Heart left ventricle (tissue), 16 donors: ENCODE measurements at regions not wholly inside any gene's neighbourhood (a gene's known extent, or its start where the extent isn't known, plus 50 kb on each side); places are given as distances from the start of the nearest gene placed in this dataset.
A peak's percentile ranks its signal among the peaks of the same experiment; 100 is the strongest.

Experiments used
- ATAC-seq, 4 donors: fragments of 200-7000 bp; cut with Tn5 transposase; one replicate each; pipeline ENCODE4 v1.9.1; 2020 to 2022; ENCODE audit warnings: moderate library complexity in 4 of 4, mild to moderate bottlenecking in 3 of 4, moderate number of reproducible peaks in 1 of 4
- DNase-seq, 5 donors: peaks; one replicate each; pipeline ENCODE4 v3.0.0-alpha.2; 2020
- H3K27ac ChIP-seq, 12 donors: fragments of 200-600 bp; sonication (generic) in 4 of 12; one replicate each; pipeline versions ENCODE4 v1.5.0 to v1.8.0; 2016 to 2022; ENCODE audit warnings: mild to moderate bottlenecking in 2 of 12
- H3K27me3 ChIP-seq, 9 donors: fragments of 200-600 bp; sonication (generic) in 2 of 9; one replicate each; pipeline versions ENCODE4 v1.5.1 to v1.8.0; 2016 to 2022; ENCODE audit warnings: mild to moderate bottlenecking in 3 of 9
- H3K36me3 ChIP-seq, 9 donors: fragments of 200-600 bp; sonication (generic) in 2 of 9; one replicate each; pipeline versions ENCODE4 v1.5.0 to v1.8.0; 2018 to 2022; ENCODE audit warnings: mild to moderate bottlenecking in 2 of 9
- H3K4me1 ChIP-seq, 12 donors: fragments of 200-600 bp; sonication (generic) in 4 of 12; one replicate each; pipeline versions ENCODE4 v1.5.0 to v1.8.0; 2016 to 2022; ENCODE audit warnings: mild to moderate bottlenecking in 3 of 12
- H3K4me3 ChIP-seq, 12 donors: fragments of 200-600 bp; sonication (generic) in 4 of 12; one replicate each; pipeline versions ENCODE4 v1.5.0 to v1.8.0; 2017 to 2022; ENCODE audit warnings: mild to moderate bottlenecking in 9 of 12, moderate library complexity in 4 of 12
- H3K9me3 ChIP-seq, 12 donors: fragments of 200-600 bp; sonication (generic) in 4 of 12; one replicate each; pipeline versions ENCODE4 v1.5.0 to v1.8.0; 2016 to 2022; ENCODE audit warnings: mild to moderate bottlenecking in 1 of 12
- POLR2A ChIP-seq, 2 donors: fragments of 450-650 bp; IDR thresholded peaks; one replicate each; pipeline ENCODE4 v1.6.1; 2017; ENCODE audit warnings: antibody characterized with exemption in 2 of 2, mild to moderate bottlenecking in 2 of 2, moderate library complexity in 2 of 2
- WGBS, 4 donors: extraction: QIAGEN DNeasy Blood & Tissue Kit in 2 of 4; methylation state at CpG; one replicate each; pipeline versions ENCODE4 v1.1.5 to v1.1.7; 2013 to 2018; 5-methylcytosine and 5-hydroxymethylcytosine counted together
- intact Hi-C, 10 donors: fragments of 100-400 bp; cut with DNase I; formaldehyde crosslinking; loops; one replicate each; pipeline versions ENCODE4 v1.11.1 to v1.14.2; 2022
- TF ChIP-seq, protein P1 (sequence below), 12 donors: fragments of 200-600 bp; sonication (generic) in 4 of 12; IDR thresholded peaks; one replicate each; pipeline versions ENCODE4 v1.5.0 to v1.8.0; 2018 to 2022; ENCODE audit warnings: antibody characterized with exemption in 12 of 12, mild to moderate bottlenecking in 5 of 12
- donor health status: ischemic (EF 13 %, LVEDD 7.1; RV severe dilation, severe dysfunction).
- donor health status: healthy with polysubstance abuse.
- donor health status: DM: no; HTN: yes; CAD: no.
- donor health status: DM: no; HTN: no; CAD: no.
- donor health status: ischemic (EF 25% LVEDD 6.9; RV normal size, moderate dysfunction).
- donor health status: ischemic (EF 25% LVEDD 5.7; RV mildly dilated, moderate dysfunction).
- donor health status: healthy.
- donor health status: DM: yes; HTN: yes; CAD: no.
- donor health status: ischemic (EF 35%, LVEDD 5.7; RV mildly dilated, moderate dysfunction).
- donor health status: nonischemic (EF 11% LVEDD 7.7; RV severe dilation, severe dysfunction).
- donor health status: DM: yes; HTN: yes; CAD: no.
- donor health status: PGD.
- donor health status: ischemic (EF 29% LVEDD 5.4; RV normal size, mild dysfunction).
- donor health status: nonischemic (EF 23%, LVEDD 6.1; RV moderate dilation, normal function).

DNA sequence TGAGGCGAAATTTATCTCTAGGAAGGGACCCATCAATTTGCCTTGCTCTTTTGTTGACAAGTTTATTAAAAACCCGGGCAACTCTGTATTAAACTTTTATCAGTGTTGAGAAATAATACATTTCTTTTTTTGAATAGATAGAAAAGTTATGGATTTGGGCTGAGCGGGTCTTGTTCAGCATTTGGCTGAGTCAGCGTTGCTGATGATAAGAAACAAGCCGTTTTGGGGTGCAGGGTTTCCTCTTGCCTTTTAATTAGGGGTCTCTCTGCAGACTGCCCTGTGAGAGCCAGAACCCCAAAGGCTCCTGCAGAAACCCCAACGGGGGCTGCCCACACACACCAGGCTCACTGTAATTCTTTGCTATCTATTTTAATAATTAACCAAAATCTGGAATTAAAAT, 82.1 kb upstream of the SLCO4A1 start:
- peak overlapping the region; percentile 4 to 100 (median 90) for H3K27ac ChIP-seq
- H3K27me3 ChIP-seq, result peaks cover 0 to 39% (median 10%) of the 10 kb centered on the region in 9 donors
- WGBS, 4 donors, result 35 to 43% (median 36%) methylated on average over 6 of the region's 6 CpGs
- H3K9me3 ChIP-seq, result no peaks in the 10 kb centered on the region
- intact Hi-C loops, result no loop called here
- TF ChIP-seq, protein P1, sequence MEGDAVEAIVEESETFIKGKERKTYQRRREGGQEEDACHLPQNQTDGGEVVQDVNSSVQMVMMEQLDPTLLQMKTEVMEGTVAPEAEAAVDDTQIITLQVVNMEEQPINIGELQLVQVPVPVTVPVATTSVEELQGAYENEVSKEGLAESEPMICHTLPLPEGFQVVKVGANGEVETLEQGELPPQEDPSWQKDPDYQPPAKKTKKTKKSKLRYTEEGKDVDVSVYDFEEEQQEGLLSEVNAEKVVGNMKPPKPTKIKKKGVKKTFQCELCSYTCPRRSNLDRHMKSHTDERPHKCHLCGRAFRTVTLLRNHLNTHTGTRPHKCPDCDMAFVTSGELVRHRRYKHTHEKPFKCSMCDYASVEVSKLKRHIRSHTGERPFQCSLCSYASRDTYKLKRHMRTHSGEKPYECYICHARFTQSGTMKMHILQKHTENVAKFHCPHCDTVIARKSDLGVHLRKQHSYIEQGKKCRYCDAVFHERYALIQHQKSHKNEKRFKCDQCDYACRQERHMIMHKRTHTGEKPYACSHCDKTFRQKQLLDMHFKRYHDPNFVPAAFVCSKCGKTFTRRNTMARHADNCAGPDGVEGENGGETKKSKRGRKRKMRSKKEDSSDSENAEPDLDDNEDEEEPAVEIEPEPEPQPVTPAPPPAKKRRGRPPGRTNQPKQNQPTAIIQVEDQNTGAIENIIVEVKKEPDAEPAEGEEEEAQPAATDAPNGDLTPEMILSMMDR (IDR thresholded peaks at IDR 0.05), result no peak
- TF ChIP-seq POLR2A (IDR thresholded peaks at IDR 0.05), result no peak
- peaks cover 0 to 10% (median 0%) of the 10 kb centered on the region in 9 donors for H3K36me3 ChIP-seq
- H3K4me3 ChIP-seq, result no peak overlapping the region
- ATAC-seq (no peak), DNase-seq (no peak)
- H3K4me1 ChIP-seq, result peaks cover 0 to 87% (median 19%) of the 10 kb centered on the region in 12 donors

DNA sequence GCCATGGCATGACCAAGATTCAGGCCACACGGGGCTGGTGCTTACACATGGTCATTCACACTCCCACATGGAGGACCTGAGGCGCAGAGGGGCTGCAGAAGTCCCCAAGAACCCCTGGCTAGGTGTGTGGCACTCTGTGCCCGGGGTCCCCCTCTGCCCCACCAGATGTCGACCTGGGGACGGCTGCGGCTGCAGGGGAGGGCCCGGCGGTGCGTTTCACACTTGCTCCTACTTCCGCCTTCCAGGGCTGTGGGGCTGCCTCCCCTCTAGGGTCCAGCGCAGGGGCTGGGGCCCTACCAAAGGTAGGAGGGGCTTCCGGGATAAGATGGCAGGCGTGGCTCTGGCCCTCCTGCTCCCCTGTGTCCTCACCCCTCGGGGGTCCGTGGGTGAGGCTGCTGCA, 81.1 kb upstream of the SLCO4A1 start:
- peak overlapping the region in 11 of 12 donors; percentile 4 to 100 (median 90) for H3K27ac ChIP-seq
- H3K36me3 ChIP-seq, result peaks cover 0 to 14% (median 0%) of the 10 kb centered on the region in 9 donors
- WGBS, 4 donors, result 19 to 45% (median 29%) methylated on average over 4 to 15 of the region's 15 CpGs
- H3K27me3 ChIP-seq, result peaks cover 0 to 30% (median 5%) of the 10 kb centered on the region in 9 donors
- no peak for DNase-seq
- no peak for ATAC-seq
- H3K9me3 ChIP-seq, result no peaks in the 10 kb centered on the region
- intact Hi-C loops, result no loop called here
- H3K4me1 ChIP-seq, result peaks cover 0 to 78% (median 19%) of the 10 kb centered on the region in 12 donors
- H3K4me3 ChIP-seq, result no peak overlapping the region
- no peak for TF ChIP-seq POLR2A (IDR thresholded peaks at IDR 0.05)
- TF ChIP-seq, protein P1 (IDR thresholded peaks at IDR 0.05), result no peak

DNA sequence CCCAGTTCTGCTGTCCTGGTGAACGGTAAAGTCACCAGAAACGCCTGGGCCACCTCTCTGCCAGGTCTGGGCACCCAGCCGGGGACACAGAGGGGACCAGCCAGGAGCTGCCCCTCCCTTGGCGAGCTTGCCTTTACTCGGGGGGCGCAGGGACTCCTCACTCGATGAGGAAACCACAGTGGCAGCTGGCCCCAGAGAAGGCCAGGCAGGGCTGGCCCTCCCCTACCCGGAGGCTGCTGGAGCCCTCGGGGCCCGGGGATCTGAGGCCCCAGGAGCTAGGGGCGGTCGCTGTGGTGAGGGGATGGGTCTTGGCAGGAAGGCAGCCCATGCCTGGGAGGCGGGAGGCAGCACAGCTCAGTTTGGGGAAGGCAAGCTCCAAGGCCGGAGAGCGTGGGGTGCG, 80.4 kb upstream of the SLCO4A1 start:
- TF ChIP-seq, protein P1 (IDR thresholded peaks at IDR 0.05), result no peak
- no peak for TF ChIP-seq POLR2A (IDR thresholded peaks at IDR 0.05)
- H3K9me3 ChIP-seq, result no peaks in the 10 kb centered on the region
- ATAC-seq, result no peak
- intact Hi-C loops, result no loop called here
- DNase-seq, result no peak
- peaks cover 0 to 19% (median 0%) of the 10 kb centered on the region in 9 donors for H3K36me3 ChIP-seq
- 23 to 45% (median 34%) methylated on average over 9 to 16 of the region's 16 CpGs for WGBS, 4 donors
- peak overlapping the region in 1 of 12 donors; percentile 2 for H3K4me3 ChIP-seq
- peak overlapping the region in 10 of 12 donors; percentile 15 to 100 (median 92) for H3K27ac ChIP-seq
- H3K4me1 ChIP-seq, result peaks cover 0 to 70% (median 19%) of the 10 kb centered on the region in 12 donors
- H3K27me3 ChIP-seq, result peaks cover 0 to 30% (median 5%) of the 10 kb centered on the region in 9 donors

DNA sequence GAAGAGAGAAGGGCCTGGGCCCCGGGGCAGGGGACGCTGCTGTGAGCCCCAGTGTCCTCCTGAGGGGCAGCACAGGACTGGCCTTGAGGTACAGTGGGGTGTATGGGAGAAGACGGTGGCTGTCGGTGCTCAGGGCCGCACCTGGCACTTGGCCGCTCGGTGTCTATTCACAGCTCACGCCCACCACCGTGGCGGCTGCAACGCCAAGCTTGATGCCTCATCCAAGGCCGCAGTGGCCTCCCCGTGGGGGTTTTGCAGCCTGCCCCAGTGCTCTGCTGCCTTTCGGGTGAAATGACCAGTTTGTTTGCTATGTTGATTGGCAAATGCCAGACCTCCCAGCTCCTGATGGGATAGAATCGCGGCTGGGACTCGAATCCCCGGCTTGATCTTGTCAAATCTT, 79.5 kb upstream of the SLCO4A1 start:
- H3K27ac ChIP-seq, result peak overlapping the region in 9 of 12 donors; percentile 23 to 100 (median 93)
- ATAC-seq, result no peak

More for the DNA sequence above, 79.5 kb upstream of the SLCO4A1 start:
- 44 to 51% (median 48%) methylated on average over 9 to 18 of the region's 18 CpGs for WGBS, 4 donors
- Histone ChIP-seq H3K36me3 (peaks cover 0 to 28% (median 0%) of the 10 kb centered on the region in 9 donors), H3K9me3 (no peaks in the 10 kb centered on the region), H3K4me1 (peaks cover 0 to 61% (median 18%) of the 10 kb centered on the region in 12 donors), H3K27me3 (peaks cover 0 to 30% (median 5%) of the 10 kb centered on the region in 9 donors), H3K4me3 (no peak overlapping the region)
- DNase-seq, result no peak
- intact Hi-C loops, result no loop called here
- TF ChIP-seq, protein P1 (IDR thresholded peaks at IDR 0.05), result no peak
- no peak for TF ChIP-seq POLR2A (IDR thresholded peaks at IDR 0.05)
